ENCODE measurements at regions not wholly inside any gene's neighbourhood (a gene's known extent, or its start where the extent isn't known, plus 50 kb on each side); places are given as distances from the start of the nearest gene placed in this dataset.

GRCh38 chr18:38413193-38413592 lies 847.6 kb upstream of the CELF4 start:
- DNase-seq (ENCODE audit: low read depth) = no peak

- no peak for DNase-seq (ENCODE audit: low read depth)
Measured at GRCh38 chr18:38406607-38407006, 841.0 kb upstream of the CELF4 start.

GRCh38 chr18:38402509-38402908 lies 836.9 kb upstream of the CELF4 start:
- no peak for DNase-seq (ENCODE audit: low read depth)

- DNase-seq (ENCODE audit: low read depth) = no peak
Measured at GRCh38 chr18:38397094-38397493, 831.5 kb upstream of the CELF4 start.

- no peak for DNase-seq (ENCODE audit: low read depth)
Measured at GRCh38 chr18:38386146-38386545, 820.5 kb upstream of the CELF4 start.

GRCh38 chr18:38369772-38370690 lies 804.4 kb upstream of the CELF4 start:
- DNase-seq (ENCODE audit: low read depth) = no peak

GRCh38 chr18:38368886-38369285 lies 803.3 kb upstream of the CELF4 start:
- no peak for DNase-seq (ENCODE audit: low read depth)

GRCh38 chr18:38368246-38368645 lies 802.6 kb upstream of the CELF4 start:
- DNase-seq (ENCODE audit: low read depth) = no peak

GRCh38 chr18:38367473-38367872 lies 801.9 kb upstream of the CELF4 start:
- DNase-seq (ENCODE audit: low read depth) = no peak

GRCh38 chr18:38362286-38362792 lies 796.7 kb upstream of the CELF4 start:
- no peak for DNase-seq (ENCODE audit: low read depth)

GRCh38 chr18:38358805-38359657 lies 793.4 kb upstream of the CELF4 start:
- DNase-seq (ENCODE audit: low read depth) = no peak

GRCh38 chr18:38353149-38353548 lies 787.6 kb upstream of the CELF4 start:
- DNase-seq (ENCODE audit: low read depth) = no peak

- no peak for DNase-seq (ENCODE audit: low read depth)
Measured at GRCh38 chr18:38350141-38350540, 784.5 kb upstream of the CELF4 start.

- DNase-seq (ENCODE audit: low read depth) = no peak
Measured at GRCh38 chr18:38330573-38330972, 765.0 kb upstream of the CELF4 start.

- DNase-seq (ENCODE audit: low read depth) = no peak
Measured at GRCh38 chr18:38329145-38329544, 763.5 kb upstream of the CELF4 start.

GRCh38 chr18:38322206-38322605 lies 756.6 kb upstream of the CELF4 start:
- DNase-seq (ENCODE audit: low read depth) = no peak

- no peak for DNase-seq (ENCODE audit: low read depth)
Measured at GRCh38 chr18:38321262-38321661, 755.7 kb upstream of the CELF4 start.

GRCh38 chr18:38318416-38318815 lies 752.8 kb upstream of the CELF4 start:
- DNase-seq (ENCODE audit: low read depth) = no peak

- no peak for DNase-seq (ENCODE audit: low read depth)
Measured at GRCh38 chr18:38313831-38314230, 748.2 kb upstream of the CELF4 start.

GRCh38 chr18:38312532-38312931 lies 746.9 kb upstream of the CELF4 start:
- DNase-seq (ENCODE audit: low read depth) = no peak

GRCh38 chr18:38310936-38311335 lies 745.3 kb upstream of the CELF4 start:
- no peak for DNase-seq (ENCODE audit: low read depth)

- DNase-seq (ENCODE audit: low read depth) = no peak
Measured at GRCh38 chr18:38307914-38308313, 742.3 kb upstream of the CELF4 start.

GRCh38 chr18:38305961-38306360 lies 740.4 kb upstream of the CELF4 start:
- no peak for DNase-seq (ENCODE audit: low read depth)
